ENCODE measurements at regions not wholly inside any gene's neighbourhood (a gene's known extent, or its start where the extent isn't known, plus 50 kb on each side); places are given as distances from the start of the nearest gene placed in this dataset.
A peak's percentile ranks its signal among the peaks of the same experiment; 100 is the strongest.
"Not testable (repeated sequence)": the region's sequence is repeated elsewhere in the genome, so short reads cannot be mapped to it uniquely, and the experiment has no call there.

GRCh38 chr6:137395316-137395715 lies 98.9 kb downstream of the OLIG3 start:
- DNase-seq = no peak

- DNase-seq = no peak
Measured at GRCh38 chr6:137391061-137391814, 103.0 kb downstream of the OLIG3 start.

- no peak for DNase-seq
Measured at GRCh38 chr6:137390334-137390733, 103.9 kb downstream of the OLIG3 start.

GRCh38 chr6:137389150-137389704 lies 105.0 kb downstream of the OLIG3 start:
- peak; percentile 86 to 90 for DNase-seq

- DNase-seq = peak; percentile 65 to 76
Measured at GRCh38 chr6:137387096-137387764, 107.0 kb downstream of the OLIG3 start.

- DNase-seq = not testable (repeated sequence)
Measured at GRCh38 chr6:137383287-137383686, 110.9 kb downstream of the OLIG3 start.

GRCh38 chr6:137378090-137378369 lies 116.2 kb downstream of the OLIG3 start:
- DNase-seq = no peak

- DNase-seq = no peak
Measured at GRCh38 chr6:137373296-137373695, 120.9 kb downstream of the OLIG3 start.

GRCh38 chr6:137372532-137372931 lies 121.7 kb downstream of the OLIG3 start:
- DNase-seq = no peak

- no peak for DNase-seq
Measured at GRCh38 chr6:137371634-137372016, 122.6 kb downstream of the OLIG3 start.

GRCh38 chr6:137370871-137371633 lies 123.1 kb downstream of the OLIG3 start:
- peak in 1 of 2 donors; percentile 42 for DNase-seq

- DNase-seq = no peak
Measured at GRCh38 chr6:137369136-137369535, 125.1 kb downstream of the OLIG3 start.

GRCh38 chr6:137365707-137366437 lies 128.3 kb downstream of the OLIG3 start:
- no peak for DNase-seq

GRCh38 chr6:137363805-137364138 lies 130.4 kb downstream of the OLIG3 start:
- DNase-seq = no peak

GRCh38 chr6:137362878-137363804 lies 131.1 kb downstream of the OLIG3 start:
- DNase-seq = no peak

- peak; percentile 18 to 60 for DNase-seq
Measured at GRCh38 chr6:137361701-137362100, 132.5 kb downstream of the OLIG3 start.

GRCh38 chr6:137358273-137358672 lies 135.9 kb downstream of the OLIG3 start:
- peak in 1 of 2 donors; percentile 9 for DNase-seq

GRCh38 chr6:137357948-137358266 lies 136.3 kb downstream of the OLIG3 start:
- DNase-seq = no peak

- no peak for DNase-seq
Measured at GRCh38 chr6:137357263-137357947, 136.8 kb downstream of the OLIG3 start.

- no peak for DNase-seq
Measured at GRCh38 chr6:137353842-137354397, 134.7 kb upstream of the IFNGR1 start.

GRCh38 chr6:137353346-137353745 lies 134.2 kb upstream of the IFNGR1 start:
- no peak for DNase-seq

Measured in inflammatory macrophage treated with lipopolysaccharide for 1 hour (primary cell).